ENCODE measurements at regions not wholly inside any gene's neighbourhood (a gene's known extent, or its start where the extent isn't known, plus 50 kb on each side); places are given as distances from the start of the nearest gene placed in this dataset.

DNA sequence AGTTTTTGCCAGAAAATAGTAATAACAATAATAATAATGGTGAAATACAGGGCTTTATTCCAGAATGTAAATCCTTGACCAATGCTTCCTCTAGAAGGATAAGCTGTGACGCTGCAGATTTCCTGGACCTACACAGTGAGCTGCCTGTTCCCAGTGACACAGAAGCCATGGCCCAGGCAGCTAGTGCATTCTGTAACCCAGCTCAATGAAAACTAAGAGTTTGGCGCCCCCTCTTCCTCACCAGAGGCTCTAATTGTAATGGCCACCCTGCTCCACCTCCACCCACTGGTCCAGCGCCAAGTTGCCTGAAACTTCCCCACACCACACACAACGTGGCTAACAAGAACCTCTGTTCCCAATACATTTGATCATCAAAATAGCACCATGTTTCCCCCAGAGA lies 248.1 kb downstream of the CETN3 start:
- no peaks in the 10 kb centered on the region for H3K4me1 ChIP-seq
- no peak overlapping the region for H3K4me2 ChIP-seq (ENCODE audit: low read length)
- no peaks in the 10 kb centered on the region for H3K27me3 ChIP-seq (ENCODE audit: control insufficient read depth, insufficient read depth, low read length)
- no peaks in the 10 kb centered on the region for H3K9me3 ChIP-seq (ENCODE audit: control insufficient read depth, low read length)
- H2AFZ ChIP-seq: no peak overlapping the region
- H3K9ac ChIP-seq: no peak overlapping the region
- no peaks in the 10 kb centered on the region for H3K36me3 ChIP-seq (ENCODE audit: control insufficient read depth, insufficient read depth, low read length)
- H3K27ac ChIP-seq: no peak overlapping the region
- no peak overlapping the region for H3K4me3 ChIP-seq (ENCODE audit: low read depth, low read length)
- no peaks in the 10 kb centered on the region for H3K79me2 ChIP-seq
- TF ChIP-seq, protein P1, sequence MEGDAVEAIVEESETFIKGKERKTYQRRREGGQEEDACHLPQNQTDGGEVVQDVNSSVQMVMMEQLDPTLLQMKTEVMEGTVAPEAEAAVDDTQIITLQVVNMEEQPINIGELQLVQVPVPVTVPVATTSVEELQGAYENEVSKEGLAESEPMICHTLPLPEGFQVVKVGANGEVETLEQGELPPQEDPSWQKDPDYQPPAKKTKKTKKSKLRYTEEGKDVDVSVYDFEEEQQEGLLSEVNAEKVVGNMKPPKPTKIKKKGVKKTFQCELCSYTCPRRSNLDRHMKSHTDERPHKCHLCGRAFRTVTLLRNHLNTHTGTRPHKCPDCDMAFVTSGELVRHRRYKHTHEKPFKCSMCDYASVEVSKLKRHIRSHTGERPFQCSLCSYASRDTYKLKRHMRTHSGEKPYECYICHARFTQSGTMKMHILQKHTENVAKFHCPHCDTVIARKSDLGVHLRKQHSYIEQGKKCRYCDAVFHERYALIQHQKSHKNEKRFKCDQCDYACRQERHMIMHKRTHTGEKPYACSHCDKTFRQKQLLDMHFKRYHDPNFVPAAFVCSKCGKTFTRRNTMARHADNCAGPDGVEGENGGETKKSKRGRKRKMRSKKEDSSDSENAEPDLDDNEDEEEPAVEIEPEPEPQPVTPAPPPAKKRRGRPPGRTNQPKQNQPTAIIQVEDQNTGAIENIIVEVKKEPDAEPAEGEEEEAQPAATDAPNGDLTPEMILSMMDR (IDR thresholded peaks at IDR 0.05): no peak

- Histone ChIP-seq H3K9ac (no peak overlapping the region), H3K4me2 (ENCODE audit: low read length) (no peak overlapping the region), H3K79me2 (no peaks in the 10 kb centered on the region), H3K27me3 (ENCODE audit: control insufficient read depth, insufficient read depth, low read length) (no peaks in the 10 kb centered on the region), H3K27ac (no peak overlapping the region), H3K4me1 (no peaks in the 10 kb centered on the region), H3K4me3 (ENCODE audit: low read depth, low read length) (no peak overlapping the region), H3K36me3 (ENCODE audit: control insufficient read depth, insufficient read depth, low read length) (no peaks in the 10 kb centered on the region), H3K9me3 (ENCODE audit: control insufficient read depth, low read length) (no peaks in the 10 kb centered on the region), H2AFZ (no peak overlapping the region)
- TF ChIP-seq, protein P1 (IDR thresholded peaks at IDR 0.05): no peak
Observed at GRCh38 chr5:90158131-90158530, 251.4 kb downstream of the CETN3 start.

- H3K4me3 ChIP-seq (ENCODE audit: low read depth, low read length): no peak overlapping the region
- no peaks in the 10 kb centered on the region for H3K9me3 ChIP-seq (ENCODE audit: control insufficient read depth, low read length)
- no peaks in the 10 kb centered on the region for H3K4me1 ChIP-seq
- no peak overlapping the region for H3K9ac ChIP-seq
- TF ChIP-seq, protein P1 (IDR thresholded peaks at IDR 0.05): no peak
- H3K4me2 ChIP-seq (ENCODE audit: low read length): no peak overlapping the region
- no peaks in the 10 kb centered on the region for H3K79me2 ChIP-seq
- no peaks in the 10 kb centered on the region for H3K36me3 ChIP-seq (ENCODE audit: control insufficient read depth, insufficient read depth, low read length)
- H3K27ac ChIP-seq: no peak overlapping the region
- no peak overlapping the region for H2AFZ ChIP-seq
- no peaks in the 10 kb centered on the region for H3K27me3 ChIP-seq (ENCODE audit: control insufficient read depth, insufficient read depth, low read length)
Observed at GRCh38 chr5:90153031-90153430, 256.5 kb downstream of the CETN3 start.

DNA sequence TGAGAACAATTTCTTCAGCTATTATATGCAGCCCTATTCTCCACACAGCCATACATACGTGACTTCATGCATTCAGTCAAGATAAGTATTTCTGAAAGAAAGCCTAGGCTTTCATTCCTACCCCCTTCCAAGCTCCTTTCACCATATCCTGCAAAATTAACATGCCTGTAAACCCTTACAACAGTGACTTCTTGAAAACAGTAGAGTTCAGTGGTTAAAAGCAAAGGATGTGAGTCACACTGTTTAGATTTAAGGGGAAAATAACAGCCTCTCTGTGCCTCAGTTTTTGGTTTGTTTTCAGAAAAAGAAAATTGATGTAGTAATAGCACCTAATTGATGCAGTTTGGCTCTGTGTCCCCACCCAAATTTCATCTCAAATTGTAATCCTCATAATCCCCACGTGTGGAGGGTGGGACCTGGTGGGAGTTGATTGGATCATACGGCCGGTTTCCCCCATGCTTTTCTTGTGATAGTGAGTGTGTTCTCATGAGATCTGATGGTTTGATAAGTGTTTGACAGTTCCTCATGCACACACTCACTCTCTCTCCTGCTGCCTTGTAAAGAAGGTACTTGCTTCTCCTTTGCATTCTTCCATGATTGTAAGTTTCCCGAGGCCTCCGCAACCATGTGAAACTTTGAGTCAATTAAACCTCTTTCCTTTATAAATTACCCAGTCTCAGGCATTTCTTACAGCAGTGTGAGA lies 264.8 kb downstream of the CETN3 start:
- no peaks in the 10 kb centered on the region for H3K79me2 ChIP-seq
- no peaks in the 10 kb centered on the region for H3K27me3 ChIP-seq (ENCODE audit: control insufficient read depth, insufficient read depth, low read length)

More for the DNA sequence above, 264.8 kb downstream of the CETN3 start:
- H3K27ac ChIP-seq: no peak overlapping the region
- H3K36me3 ChIP-seq (ENCODE audit: control insufficient read depth, insufficient read depth, low read length): no peaks in the 10 kb centered on the region
- TF ChIP-seq, protein P1 (IDR thresholded peaks at IDR 0.05): no peak
- no peak overlapping the region for H3K9ac ChIP-seq
- H3K4me3 ChIP-seq (ENCODE audit: low read depth, low read length): no peak overlapping the region
- no peak overlapping the region for H2AFZ ChIP-seq
- no peak overlapping the region for H3K4me2 ChIP-seq (ENCODE audit: low read length)
- no peaks in the 10 kb centered on the region for H3K9me3 ChIP-seq (ENCODE audit: control insufficient read depth, low read length)
- no peaks in the 10 kb centered on the region for H3K4me1 ChIP-seq

All from parathyroid adenoma (tissue), 2 donors.